BLaER1 (cell line): ENCODE measurements at regions not wholly inside any gene's neighbourhood (a gene's known extent, or its start where the extent isn't known, plus 50 kb on each side); places are given as distances from the start of the nearest gene placed in this dataset.

Experiments used
- H3K27ac ChIP-seq: shearing (Covaris generic); formaldehyde crosslinking; 2 replicates; pipeline ENCODE4 v1.8.1; 2022
- H3K27me3 ChIP-seq: shearing (Covaris generic); formaldehyde crosslinking; 2 replicates; pipeline ENCODE4 v1.8.1; 2022
- H3K36me3 ChIP-seq: shearing (Covaris generic); formaldehyde crosslinking; 2 replicates; pipeline ENCODE4 v1.8.1; 2022
- H3K4me1 ChIP-seq: shearing (Covaris generic); formaldehyde crosslinking; 2 replicates; pipeline ENCODE4 v1.8.1; 2022
- H3K4me2 ChIP-seq: shearing (Covaris generic); formaldehyde crosslinking; 2 replicates; pipeline ENCODE4 v1.8.1; 2022
- H3K4me3 ChIP-seq: shearing (Covaris generic); formaldehyde crosslinking; 2 replicates; pipeline ENCODE4 v1.8.1; 2022
- H3K9ac ChIP-seq: shearing (Covaris generic); formaldehyde crosslinking; 2 replicates; pipeline ENCODE4 v1.8.1; 2022
- H3K9me3 ChIP-seq: shearing (Covaris generic); formaldehyde crosslinking; 2 replicates; pipeline ENCODE4 v1.8.1; 2022
- H4K20me1 ChIP-seq: shearing (Covaris generic); formaldehyde crosslinking; 2 replicates; pipeline ENCODE4 v1.8.1; 2022
- Cebpa-rat ChIP-seq: shearing (Covaris generic); IDR thresholded peaks from 2 replicates; pipeline ENCODE4 v1.8.1; 2022

GRCh38 chr5:86875539-86875938, 257.8 kb downstream of the COX7C start:
- Histone ChIP-seq H4K20me1 (no peaks in the 10 kb centered on the region), H3K4me3 (no peak overlapping the region), H3K36me3 (no peaks in the 10 kb centered on the region), H3K9me3 (no peaks in the 10 kb centered on the region), H3K4me1 (no peaks in the 10 kb centered on the region), H3K27me3 (no peaks in the 10 kb centered on the region), H3K27ac (no peak overlapping the region), H3K4me2 (no peak overlapping the region), H3K9ac (no peak overlapping the region)
- TF ChIP-seq Cebpa-rat: no peak

GRCh38 chr5:86878250-86878649, 260.5 kb downstream of the COX7C start:
- no peaks in the 10 kb centered on the region for H3K27me3 ChIP-seq
- H3K27ac ChIP-seq: no peak overlapping the region
- H3K9me3 ChIP-seq: no peaks in the 10 kb centered on the region
- H3K4me2 ChIP-seq: no peak overlapping the region
- no peak overlapping the region for H3K4me3 ChIP-seq
- no peaks in the 10 kb centered on the region for H3K4me1 ChIP-seq
- TF ChIP-seq Cebpa-rat: no peak
- H4K20me1 ChIP-seq: no peaks in the 10 kb centered on the region
- H3K9ac ChIP-seq: no peak overlapping the region
- H3K36me3 ChIP-seq: no peaks in the 10 kb centered on the region

- no peak for TF ChIP-seq Cebpa-rat
- Histone ChIP-seq H3K36me3 (no peaks in the 10 kb centered on the region), H4K20me1 (no peaks in the 10 kb centered on the region), H3K4me1 (no peaks in the 10 kb centered on the region), H3K9me3 (no peaks in the 10 kb centered on the region), H3K27ac (no peak overlapping the region), H3K9ac (no peak overlapping the region), H3K27me3 (no peaks in the 10 kb centered on the region), H3K4me3 (no peak overlapping the region), H3K4me2 (no peak overlapping the region)
Measured at GRCh38 chr5:86879086-86879485, 261.3 kb downstream of the COX7C start.

- TF ChIP-seq Cebpa-rat: no peak
- no peaks in the 10 kb centered on the region for H3K4me1 ChIP-seq
Measured at GRCh38 chr5:86880344-86880743, 262.6 kb downstream of the COX7C start.

GRCh38 chr5:86880785-86881492, 263.2 kb downstream of the COX7C start:
- Histone ChIP-seq H3K9ac (no peak overlapping the region), H3K4me2 (no peak overlapping the region), H3K9me3 (no peaks in the 10 kb centered on the region), H3K4me3 (no peak overlapping the region), H3K4me1 (no peaks in the 10 kb centered on the region), H3K36me3 (no peaks in the 10 kb centered on the region), H3K27me3 (no peaks in the 10 kb centered on the region), H3K27ac (no peak overlapping the region), H4K20me1 (no peaks in the 10 kb centered on the region)
- TF ChIP-seq Cebpa-rat: no peak

More at GRCh38 chr5:86880344-86880743, 262.6 kb downstream of the COX7C start:
- H3K4me3 ChIP-seq: no peak overlapping the region
- no peaks in the 10 kb centered on the region for H4K20me1 ChIP-seq
- no peak overlapping the region for H3K27ac ChIP-seq
- H3K36me3 ChIP-seq: no peaks in the 10 kb centered on the region
- H3K9me3 ChIP-seq: no peaks in the 10 kb centered on the region
- H3K4me2 ChIP-seq: no peak overlapping the region
- H3K9ac ChIP-seq: no peak overlapping the region
- no peaks in the 10 kb centered on the region for H3K27me3 ChIP-seq

- no peaks in the 10 kb centered on the region for H3K4me1 ChIP-seq
- H3K4me3 ChIP-seq: no peak overlapping the region
- no peaks in the 10 kb centered on the region for H3K36me3 ChIP-seq
- no peak overlapping the region for H3K9ac ChIP-seq
- no peak for TF ChIP-seq Cebpa-rat
- no peaks in the 10 kb centered on the region for H3K27me3 ChIP-seq
- no peak overlapping the region for H3K27ac ChIP-seq
- H3K4me2 ChIP-seq: no peak overlapping the region
- no peaks in the 10 kb centered on the region for H3K9me3 ChIP-seq
- no peaks in the 10 kb centered on the region for H4K20me1 ChIP-seq
Measured at GRCh38 chr5:86881493-86882090, 263.9 kb downstream of the COX7C start.

- Histone ChIP-seq H3K4me1 (no peaks in the 10 kb centered on the region), H3K4me3 (no peak overlapping the region), H3K9ac (no peak overlapping the region), H3K4me2 (no peak overlapping the region), H3K36me3 (no peaks in the 10 kb centered on the region), H3K27ac (no peak overlapping the region), H3K27me3 (no peaks in the 10 kb centered on the region), H4K20me1 (no peaks in the 10 kb centered on the region), H3K9me3 (no peaks in the 10 kb centered on the region)
- TF ChIP-seq Cebpa-rat: no peak
Measured at GRCh38 chr5:86884608-86885007, 266.9 kb downstream of the COX7C start.

DNA sequence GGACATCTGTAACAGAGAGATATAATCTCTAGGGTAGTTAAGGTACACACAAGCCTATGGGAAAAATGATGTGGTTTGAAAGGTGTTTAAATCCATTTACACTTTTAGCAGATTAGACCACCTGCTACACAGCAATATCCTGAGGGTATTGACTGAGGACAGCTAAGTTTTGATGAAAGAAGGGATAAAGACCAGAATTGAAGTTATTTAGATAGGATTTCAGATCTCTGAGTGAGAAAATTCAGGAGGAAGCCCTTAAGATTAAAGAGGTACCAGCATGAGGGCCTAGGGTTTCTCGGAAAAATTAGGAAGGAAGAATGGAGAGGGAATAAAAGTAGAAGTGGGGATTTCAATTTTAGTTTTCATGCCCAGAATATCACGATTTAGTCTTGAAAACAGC, 267.3 kb downstream of the COX7C start:
- H3K36me3 ChIP-seq: no peaks in the 10 kb centered on the region
- H3K9ac ChIP-seq: no peak overlapping the region
- no peaks in the 10 kb centered on the region for H3K4me1 ChIP-seq
- H3K9me3 ChIP-seq: no peaks in the 10 kb centered on the region
- TF ChIP-seq Cebpa-rat: no peak
- H3K4me3 ChIP-seq: no peak overlapping the region
- H3K27me3 ChIP-seq: no peaks in the 10 kb centered on the region
- H3K27ac ChIP-seq: no peak overlapping the region
- no peaks in the 10 kb centered on the region for H4K20me1 ChIP-seq
- no peak overlapping the region for H3K4me2 ChIP-seq

- Histone ChIP-seq H3K27ac (no peak overlapping the region), H3K4me1 (no peaks in the 10 kb centered on the region), H3K9ac (no peak overlapping the region), H4K20me1 (no peaks in the 10 kb centered on the region), H3K27me3 (no peaks in the 10 kb centered on the region), H3K4me2 (no peak overlapping the region), H3K4me3 (no peak overlapping the region), H3K9me3 (no peaks in the 10 kb centered on the region), H3K36me3 (no peaks in the 10 kb centered on the region)
- no peak for TF ChIP-seq Cebpa-rat
Measured at GRCh38 chr5:86885489-86886230, 267.9 kb downstream of the COX7C start.

- no peaks in the 10 kb centered on the region for H3K36me3 ChIP-seq
- no peak overlapping the region for H3K4me2 ChIP-seq
- H3K4me3 ChIP-seq: no peak overlapping the region
- H3K27me3 ChIP-seq: no peaks in the 10 kb centered on the region
- no peak overlapping the region for H3K9ac ChIP-seq
- no peaks in the 10 kb centered on the region for H3K9me3 ChIP-seq
- H3K27ac ChIP-seq: no peak overlapping the region
- TF ChIP-seq Cebpa-rat: no peak
- no peaks in the 10 kb centered on the region for H4K20me1 ChIP-seq
- H3K4me1 ChIP-seq: no peaks in the 10 kb centered on the region
Measured at GRCh38 chr5:86890375-86890774, 272.6 kb downstream of the COX7C start.
